Right atrium auricular region (tissue), 2 donors: ENCODE measurements at regions not wholly inside any gene's neighbourhood (a gene's known extent, or its start where the extent isn't known, plus 50 kb on each side); places are given as distances from the start of the nearest gene placed in this dataset.

Experiments used
- DNase-seq: peaks from one replicate; pipeline ENCODE4 v3.0.0-alpha.2; 2019; ENCODE audit warnings: low spot score
- H3K27ac ChIP-seq, 2 donors: fragments of 200-600 bp; sonication (generic); 1 replicate in 1 of 2; 2 replicates in 1 of 2; pipeline ENCODE4 v1.5.1; 2016 to 2019
- H3K27me3 ChIP-seq, 2 donors: fragments of 200-600 bp; sonication (generic); one replicate each; pipeline versions ENCODE4 v1.5.1 to v1.6.0; 2017 to 2019
- H3K36me3 ChIP-seq: fragments of 200-600 bp; sonication (generic); one replicate; pipeline ENCODE4 v1.5.1; 2016
- H3K4me1 ChIP-seq, 2 donors: fragments of 200-600 bp; sonication (generic); one replicate each; pipeline versions ENCODE4 v1.5.1 to v1.6.0; 2017 to 2019
- H3K4me3 ChIP-seq, 2 donors: fragments of 200-600 bp; sonication (generic); 1 replicate in 1 of 2; 2 replicates in 1 of 2; pipeline ENCODE4 v1.5.1; 2017 to 2019; ENCODE audit warnings: mild to moderate bottlenecking in 1 of 2, moderate library complexity in 1 of 2
- H3K9me3 ChIP-seq, 2 donors: fragments of 200-600 bp; sonication (generic); one replicate each; pipeline ENCODE4 v1.5.1; 2019
- CTCF ChIP-seq, 2 donors: fragments of 200-600 bp; sonication (generic); IDR thresholded peaks; one replicate each; pipeline ENCODE4 v1.5.1; 2019; ENCODE audit warnings: antibody characterized with exemption in 2 of 2

DNA sequence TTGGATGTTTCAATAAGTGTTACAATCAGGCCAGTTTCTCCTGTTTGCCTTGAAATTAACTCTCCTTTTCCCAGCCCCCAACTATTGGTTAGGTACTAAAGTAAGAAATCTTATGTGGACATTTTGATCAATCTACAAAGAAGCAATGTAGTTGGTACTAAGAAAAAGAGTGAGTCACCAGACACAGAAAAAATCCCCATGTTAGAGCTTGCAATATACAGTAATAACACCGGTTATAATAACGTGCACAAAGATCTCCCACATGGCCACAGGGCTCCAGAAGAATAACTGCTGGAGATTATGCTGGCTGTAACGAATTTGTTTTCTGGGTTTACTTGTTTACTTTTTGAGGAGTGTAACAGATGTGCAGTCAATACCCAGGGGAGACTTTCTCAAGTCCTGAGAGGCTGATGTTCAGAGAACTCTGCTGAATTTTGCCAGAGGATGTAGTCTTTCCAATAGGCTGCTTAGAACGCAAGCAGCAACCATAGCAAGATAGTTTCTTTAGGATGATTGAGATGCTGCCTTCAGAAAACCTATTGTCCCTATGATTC lies 166.2 kb upstream of the SPACA1 start:
- Histone ChIP-seq H3K4me1 (no peaks in the 10 kb centered on the region), H3K9me3 (no peaks in the 10 kb centered on the region), H3K27ac (no peak overlapping the region), H3K36me3 (no peaks in the 10 kb centered on the region), H3K4me3 (no peak overlapping the region), H3K27me3 (no peaks in the 10 kb centered on the region)
- TF ChIP-seq CTCF (IDR thresholded peaks at IDR 0.05): no peak
- DNase-seq: no peak

GRCh38 chr6:87879132-87879861 lies 168.3 kb upstream of the SPACA1 start:
- TF ChIP-seq CTCF (IDR thresholded peaks at IDR 0.05): no peak
- DNase-seq: no peak
- no peaks in the 10 kb centered on the region for H3K36me3 ChIP-seq
- no peaks in the 10 kb centered on the region for H3K4me1 ChIP-seq
- H3K9me3 ChIP-seq: no peaks in the 10 kb centered on the region
- no peaks in the 10 kb centered on the region for H3K27me3 ChIP-seq
- no peak overlapping the region for H3K27ac ChIP-seq
- no peak overlapping the region for H3K4me3 ChIP-seq

GRCh38 chr6:87875781-87876180 lies 171.9 kb upstream of the SPACA1 start:
- Histone ChIP-seq H3K36me3 (no peaks in the 10 kb centered on the region), H3K4me3 (no peak overlapping the region), H3K27me3 (no peaks in the 10 kb centered on the region), H3K9me3 (no peaks in the 10 kb centered on the region), H3K27ac (no peak overlapping the region), H3K4me1 (no peaks in the 10 kb centered on the region)
- TF ChIP-seq CTCF (IDR thresholded peaks at IDR 0.05): no peak
- DNase-seq: no peak

GRCh38 chr6:87873556-87873955 lies 171.5 kb upstream of the AKIRIN2 start:
- H3K27me3 ChIP-seq: no peaks in the 10 kb centered on the region
- no peak for TF ChIP-seq CTCF (IDR thresholded peaks at IDR 0.05)
- H3K4me3 ChIP-seq: no peak overlapping the region
- no peak for DNase-seq
- no peak overlapping the region for H3K27ac ChIP-seq
- H3K9me3 ChIP-seq: no peaks in the 10 kb centered on the region
- H3K4me1 ChIP-seq: no peaks in the 10 kb centered on the region
- no peaks in the 10 kb centered on the region for H3K36me3 ChIP-seq

DNA sequence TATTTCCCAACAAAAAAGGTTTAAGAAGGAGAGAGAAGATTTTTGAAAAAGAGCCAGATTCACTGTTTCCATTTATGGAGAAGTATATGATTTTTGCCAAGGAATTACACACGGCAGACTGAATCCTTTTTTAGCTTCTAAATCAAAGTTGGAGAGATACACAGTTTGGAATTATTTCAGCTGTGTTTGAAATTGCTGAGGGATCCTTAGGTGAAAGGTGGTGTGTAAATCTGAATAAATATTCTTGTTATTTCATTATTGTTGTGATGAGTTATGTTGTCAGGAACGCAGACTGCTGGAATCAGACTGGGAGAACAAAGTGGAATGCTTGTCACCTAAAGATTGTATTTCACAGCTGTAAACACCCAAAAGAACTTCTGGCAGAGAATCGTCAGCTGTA lies 168.5 kb upstream of the AKIRIN2 start:
- H3K27me3 ChIP-seq: no peaks in the 10 kb centered on the region

More for the DNA sequence above, 168.5 kb upstream of the AKIRIN2 start:
- H3K36me3 ChIP-seq: no peaks in the 10 kb centered on the region
- no peaks in the 10 kb centered on the region for H3K9me3 ChIP-seq
- no peak overlapping the region for H3K4me3 ChIP-seq
- no peak overlapping the region for H3K27ac ChIP-seq
- DNase-seq: no peak
- TF ChIP-seq CTCF (IDR thresholded peaks at IDR 0.05): no peak
- no peaks in the 10 kb centered on the region for H3K4me1 ChIP-seq
